Upper lobe of left lung (tissue), 6 donors: ENCODE measurements at regions not wholly inside any gene's neighbourhood (a gene's known extent, or its start where the extent isn't known, plus 50 kb on each side); places are given as distances from the start of the nearest gene placed in this dataset.

ENCODE experiments used
- ATAC-seq, 2 donors: fragments of 200-7000 bp; cut with Tn5 transposase; one replicate each; pipeline ENCODE4 v1.9.1; 2022; ENCODE audit warnings: mild to moderate bottlenecking in 2 of 2, moderate library complexity in 2 of 2; ENCODE audit not compliant: low FRiP score in 2 of 2
- DNase-seq, 2 donors: peaks; one replicate each; pipeline ENCODE4 v3.0.0-alpha.2; 2019 to 2020
- H3K27ac ChIP-seq, 4 donors: fragments of 200-600 bp; sonication (generic); one replicate each; pipeline ENCODE4 v1.5.1; 2016 to 2019
- H3K27me3 ChIP-seq, 4 donors: fragments of 200-600 bp; sonication (generic); one replicate each; pipeline ENCODE4 v1.5.1; 2017 to 2019
- H3K36me3 ChIP-seq, 4 donors: fragments of 200-600 bp; sonication (generic); one replicate each; pipeline ENCODE4 v1.5.1; 2016 to 2019
- H3K4me1 ChIP-seq, 4 donors: fragments of 200-600 bp; sonication (generic); one replicate each; pipeline ENCODE4 v1.5.1; 2018 to 2019
- H3K4me3 ChIP-seq, 4 donors: fragments of 200-600 bp; sonication (generic); one replicate each; pipeline ENCODE4 v1.5.1; 2017 to 2019; ENCODE audit warnings: mild to moderate bottlenecking in 2 of 4, moderate library complexity in 1 of 4
- H3K9me3 ChIP-seq, 4 donors: fragments of 200-600 bp; sonication (generic); one replicate each; pipeline ENCODE4 v1.5.1; 2018 to 2019
- EP300 ChIP-seq, 4 donors: sonication (generic); formaldehyde crosslinking; IDR thresholded peaks; one replicate each; pipeline ENCODE4 v1.5.1; 2017; ENCODE audit warnings: antibody characterized with exemption in 4 of 4, control low read depth in 2 of 4
- POLR2A ChIP-seq, 4 donors: fragments of 450-650 bp; IDR thresholded peaks; one replicate each; pipeline ENCODE4 v1.5.1; 2016 to 2017; ENCODE audit warnings: antibody characterized with exemption in 4 of 4, mild to moderate bottlenecking in 2 of 4
- POLR2AphosphoS5 ChIP-seq, 2 donors: sonication (generic); formaldehyde crosslinking; IDR thresholded peaks; one replicate each; pipeline ENCODE4 v1.5.1; 2017; ENCODE audit warnings: antibody characterized with exemption in 2 of 2
- WGBS, 2 donors: methylation state at CpG; one replicate each; pipeline ENCODE4 v1.1.5; 2017 to 2018; 5-methylcytosine and 5-hydroxymethylcytosine counted together
- TF ChIP-seq, protein P1 (sequence below), 6 experiments: fragments of 450-650 bp in 4 of 6; fragments of 200-600 bp in 2 of 6; sonication (generic) in 2 of 6; IDR thresholded peaks; one replicate each; pipeline ENCODE4 v1.5.1; 2016 to 2019; ENCODE audit warnings: antibody characterized with exemption in 6 of 6
- donor health status: DM: no; HTN: no; CAD: no; lungs with moderate emphysema.
- donor health status: DM: no; HTN: yes; CAD: no; lungs with severe emphysema.

DNA sequence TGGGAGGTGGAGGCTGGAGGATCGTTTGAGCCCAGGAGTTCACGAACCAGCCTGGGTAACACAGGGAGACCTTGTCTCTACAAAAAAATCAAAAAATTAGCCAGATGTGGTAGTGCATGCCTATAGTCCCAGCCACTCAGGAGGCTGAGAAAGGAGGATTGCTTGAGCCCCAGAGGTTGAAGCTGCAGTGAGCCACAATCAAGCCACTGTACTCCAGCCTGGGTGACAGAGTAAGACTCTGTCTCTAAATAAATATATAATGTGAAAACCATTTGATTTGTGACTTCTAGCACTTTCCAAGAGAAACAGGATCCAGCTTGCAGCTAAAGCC is 459.1 kb downstream of the SOX9 start:
- H3K27me3 ChIP-seq = no peaks in the 10 kb centered on the region
- ATAC-seq (no peak), DNase-seq (no peak)
- H3K4me1 ChIP-seq = peaks cover 0 to 4% (median 0%) of the 10 kb centered on the region in 4 donors
- H3K4me3 ChIP-seq = no peak overlapping the region
- H3K36me3 ChIP-seq = no peaks in the 10 kb centered on the region
- H3K9me3 ChIP-seq = no peaks in the 10 kb centered on the region
- H3K27ac ChIP-seq = no peak overlapping the region
- WGBS, 2 donors = 70 to 79% methylated on average over 2 of the region's 2 CpGs
- TF ChIP-seq POLR2AphosphoS5 (IDR thresholded peaks at IDR 0.05) = no peak
- TF ChIP-seq, protein P1, sequence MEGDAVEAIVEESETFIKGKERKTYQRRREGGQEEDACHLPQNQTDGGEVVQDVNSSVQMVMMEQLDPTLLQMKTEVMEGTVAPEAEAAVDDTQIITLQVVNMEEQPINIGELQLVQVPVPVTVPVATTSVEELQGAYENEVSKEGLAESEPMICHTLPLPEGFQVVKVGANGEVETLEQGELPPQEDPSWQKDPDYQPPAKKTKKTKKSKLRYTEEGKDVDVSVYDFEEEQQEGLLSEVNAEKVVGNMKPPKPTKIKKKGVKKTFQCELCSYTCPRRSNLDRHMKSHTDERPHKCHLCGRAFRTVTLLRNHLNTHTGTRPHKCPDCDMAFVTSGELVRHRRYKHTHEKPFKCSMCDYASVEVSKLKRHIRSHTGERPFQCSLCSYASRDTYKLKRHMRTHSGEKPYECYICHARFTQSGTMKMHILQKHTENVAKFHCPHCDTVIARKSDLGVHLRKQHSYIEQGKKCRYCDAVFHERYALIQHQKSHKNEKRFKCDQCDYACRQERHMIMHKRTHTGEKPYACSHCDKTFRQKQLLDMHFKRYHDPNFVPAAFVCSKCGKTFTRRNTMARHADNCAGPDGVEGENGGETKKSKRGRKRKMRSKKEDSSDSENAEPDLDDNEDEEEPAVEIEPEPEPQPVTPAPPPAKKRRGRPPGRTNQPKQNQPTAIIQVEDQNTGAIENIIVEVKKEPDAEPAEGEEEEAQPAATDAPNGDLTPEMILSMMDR (IDR thresholded peaks at IDR 0.05) = no peak
- TF ChIP-seq EP300 (IDR thresholded peaks at IDR 0.05) = no peak
- no peak for TF ChIP-seq POLR2A (IDR thresholded peaks at IDR 0.05)

GRCh38 chr17:72580321-72581127 is 459.7 kb downstream of the SOX9 start:
- Histone ChIP-seq H3K4me1 (peaks cover 0 to 4% (median 0%) of the 10 kb centered on the region in 4 donors), H3K9me3 (no peaks in the 10 kb centered on the region), H3K27ac (no peak overlapping the region), H3K27me3 (no peaks in the 10 kb centered on the region), H3K4me3 (no peak overlapping the region), H3K36me3 (no peaks in the 10 kb centered on the region)
- ATAC-seq (peak in 1 of 2 donors; percentile 61), DNase-seq (peak in 1 of 2 donors; percentile 80)
- TF ChIP-seq POLR2AphosphoS5 (IDR thresholded peaks at IDR 0.05) (no peak), EP300 (IDR thresholded peaks at IDR 0.05) (peak in 1 of 4 donors; percentile 78)
- TF ChIP-seq, protein P1 (IDR thresholded peaks at IDR 0.05) = peak in 1 of 6 experiments; percentile 8
- WGBS, 2 donors = 66% methylated on average over 10 to 11 of the region's 11 CpGs

DNA sequence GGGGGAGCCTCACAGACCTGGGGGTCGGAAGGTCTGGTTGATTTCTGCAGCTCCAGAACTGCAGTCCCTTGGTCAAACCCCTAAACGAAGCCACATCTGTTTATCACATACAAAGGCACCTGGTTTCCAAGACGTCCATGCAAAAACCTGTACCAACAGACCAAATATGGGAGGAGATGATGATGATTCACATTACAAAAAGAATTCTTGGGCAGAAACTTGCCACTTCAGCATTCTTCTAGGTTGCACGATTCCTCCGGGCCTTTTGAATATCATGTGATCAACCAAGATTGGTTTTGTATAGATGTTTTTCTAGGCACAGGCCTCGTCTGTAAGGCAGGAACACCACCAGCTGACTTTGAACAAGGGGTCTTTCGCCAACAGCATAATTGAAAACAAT is 466.3 kb downstream of the SOX9 start:
- Histone ChIP-seq H3K27ac (peak overlapping the region in 1 of 4 donors; percentile 60), H3K9me3 (no peaks in the 10 kb centered on the region), H3K27me3 (peaks cover 0 to 8% (median 4%) of the 10 kb centered on the region in 4 donors), H3K36me3 (no peaks in the 10 kb centered on the region), H3K4me3 (no peak overlapping the region), H3K4me1 (peaks cover 6 to 25% (median 17%) of the 10 kb centered on the region in 4 donors)
- DNase-seq (no peak), ATAC-seq (no peak)
- TF ChIP-seq EP300 (IDR thresholded peaks at IDR 0.05) (no peak), POLR2AphosphoS5 (IDR thresholded peaks at IDR 0.05) (no peak), POLR2A (IDR thresholded peaks at IDR 0.05) (no peak)
- TF ChIP-seq, protein P1 (IDR thresholded peaks at IDR 0.05) = no peak
- WGBS, 2 donors = 80 to 84% methylated on average over 7 of the region's 7 CpGs

DNA sequence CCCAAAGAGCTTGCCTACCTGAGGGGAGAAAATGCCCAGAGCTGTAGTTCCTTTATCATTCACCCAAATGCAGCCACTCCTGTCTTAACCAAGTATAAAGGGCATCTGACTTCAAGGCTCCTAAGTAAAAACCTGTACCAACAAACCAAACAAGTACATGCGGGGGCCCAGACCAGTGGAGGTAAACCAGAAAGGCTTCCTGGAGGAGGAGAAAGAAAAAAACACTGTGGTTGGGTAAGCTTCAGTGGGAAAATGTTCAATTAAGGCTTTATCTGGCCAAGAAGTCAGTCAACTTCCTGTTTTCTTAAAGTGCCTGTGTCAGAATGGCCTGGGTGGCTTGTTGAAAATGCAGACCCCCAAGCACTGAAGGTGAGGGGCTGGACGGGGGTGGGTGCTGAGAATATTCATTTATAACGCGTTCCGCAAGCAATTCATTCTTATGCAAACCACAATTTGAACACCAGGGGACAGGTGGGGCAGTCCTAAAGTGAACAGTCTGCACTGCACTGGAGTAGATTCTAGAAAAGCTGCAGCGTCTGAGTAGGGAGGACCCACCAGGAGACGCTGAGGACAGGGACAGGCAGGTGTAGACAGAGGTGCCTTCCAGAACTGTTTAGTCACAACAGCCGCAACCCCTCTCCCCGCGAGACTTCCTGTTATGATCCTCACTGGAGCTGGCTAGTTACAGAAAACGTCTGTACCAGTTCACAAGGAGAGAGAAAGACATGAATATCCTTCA is 467.1 kb downstream of the SOX9 start:
- ATAC-seq = peak in 1 of 2 donors; percentile 63
- 16 to 17% methylated on average over 11 of the region's 11 CpGs for WGBS, 2 donors
- Histone ChIP-seq H3K27ac (peak overlapping the region; percentile 14 to 70 (median 45)), H3K27me3 (peaks cover 0 to 15% (median 4%) of the 10 kb centered on the region in 4 donors), H3K4me3 (peak overlapping the region in 1 of 4 donors; percentile 22), H3K36me3 (no peaks in the 10 kb centered on the region), H3K9me3 (no peaks in the 10 kb centered on the region), H3K4me1 (peaks cover 9 to 33% (median 22%) of the 10 kb centered on the region in 4 donors)
- TF ChIP-seq POLR2AphosphoS5 (IDR thresholded peaks at IDR 0.05) = no peak
- TF ChIP-seq POLR2A (IDR thresholded peaks at IDR 0.05) = no peak
- TF ChIP-seq, protein P1 (IDR thresholded peaks at IDR 0.05) = peak in 2 of 6 experiments; percentile 8 to 14
- no peak for TF ChIP-seq EP300 (IDR thresholded peaks at IDR 0.05)
- no peak for DNase-seq
